ENCODE measurements at regions not wholly inside any gene's neighbourhood (a gene's known extent, or its start where the extent isn't known, plus 50 kb on each side); places are given as distances from the start of the nearest gene placed in this dataset.

DNA sequence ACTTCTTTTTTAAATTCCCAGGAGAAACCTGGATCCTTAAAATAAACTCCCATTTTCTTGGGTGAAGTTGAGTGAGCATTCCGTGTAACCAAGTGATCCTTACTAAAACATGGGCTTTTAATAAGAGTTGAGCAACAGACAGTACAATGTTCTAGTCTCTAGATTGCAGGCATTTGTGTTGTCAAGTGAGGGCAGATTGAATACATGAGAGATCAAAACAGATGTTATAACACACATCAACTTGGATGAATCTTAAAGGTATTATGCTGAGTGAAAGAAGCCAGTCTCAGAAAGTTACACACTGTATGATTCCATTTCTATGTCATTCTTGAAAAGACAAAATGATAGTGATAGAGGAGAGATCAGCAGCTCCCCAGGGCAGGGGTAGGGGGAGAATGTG is 213.9 kb upstream of the CCDC196 start:
- no peak for TF ChIP-seq BHLHE40 (IDR thresholded peaks at IDR 0.05; ENCODE audit: low read depth, low read length)
- TF ChIP-seq, protein P1, sequence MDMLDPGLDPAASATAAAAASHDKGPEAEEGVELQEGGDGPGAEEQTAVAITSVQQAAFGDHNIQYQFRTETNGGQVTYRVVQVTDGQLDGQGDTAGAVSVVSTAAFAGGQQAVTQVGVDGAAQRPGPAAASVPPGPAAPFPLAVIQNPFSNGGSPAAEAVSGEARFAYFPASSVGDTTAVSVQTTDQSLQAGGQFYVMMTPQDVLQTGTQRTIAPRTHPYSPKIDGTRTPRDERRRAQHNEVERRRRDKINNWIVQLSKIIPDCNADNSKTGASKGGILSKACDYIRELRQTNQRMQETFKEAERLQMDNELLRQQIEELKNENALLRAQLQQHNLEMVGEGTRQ (IDR thresholded peaks at IDR 0.05; ENCODE audit: low read depth, low read length), result no peak
- no peak for TF ChIP-seq MXI1 (IDR thresholded peaks at IDR 0.05; ENCODE audit: borderline replicate concordance, low read depth, low read length)
- no peak for TF ChIP-seq RCOR1 (IDR thresholded peaks at IDR 0.05; ENCODE audit: insufficient replicate concordance, low read length)
- TF ChIP-seq CEBPB (IDR thresholded peaks at IDR 0.05; ENCODE audit: low read depth, low read length), result no peak
- TF ChIP-seq MAFK (IDR thresholded peaks at IDR 0.05; ENCODE audit: low read depth, low read length), result no peak
- no peak for TF ChIP-seq CHD1 (IDR thresholded peaks at IDR 0.05; ENCODE audit: low read depth, low read length)
- TF ChIP-seq SMC3 (IDR thresholded peaks at IDR 0.05; ENCODE audit: low read depth, low read length), result no peak
- no peak for TF ChIP-seq RAD21 (IDR thresholded peaks at IDR 0.05; ENCODE audit: low read length)
- no peak for TF ChIP-seq POLR2A (IDR thresholded peaks at IDR 0.05; ENCODE audit: low read depth, low read length)
- no peak for TF ChIP-seq NFE2L2 (IDR thresholded peaks at IDR 0.05; ENCODE audit: low read depth, low read length)
- no peak for TF ChIP-seq MAZ (IDR thresholded peaks at IDR 0.05; ENCODE audit: borderline replicate concordance, low read depth, low read length)
- TF ChIP-seq, protein P2, sequence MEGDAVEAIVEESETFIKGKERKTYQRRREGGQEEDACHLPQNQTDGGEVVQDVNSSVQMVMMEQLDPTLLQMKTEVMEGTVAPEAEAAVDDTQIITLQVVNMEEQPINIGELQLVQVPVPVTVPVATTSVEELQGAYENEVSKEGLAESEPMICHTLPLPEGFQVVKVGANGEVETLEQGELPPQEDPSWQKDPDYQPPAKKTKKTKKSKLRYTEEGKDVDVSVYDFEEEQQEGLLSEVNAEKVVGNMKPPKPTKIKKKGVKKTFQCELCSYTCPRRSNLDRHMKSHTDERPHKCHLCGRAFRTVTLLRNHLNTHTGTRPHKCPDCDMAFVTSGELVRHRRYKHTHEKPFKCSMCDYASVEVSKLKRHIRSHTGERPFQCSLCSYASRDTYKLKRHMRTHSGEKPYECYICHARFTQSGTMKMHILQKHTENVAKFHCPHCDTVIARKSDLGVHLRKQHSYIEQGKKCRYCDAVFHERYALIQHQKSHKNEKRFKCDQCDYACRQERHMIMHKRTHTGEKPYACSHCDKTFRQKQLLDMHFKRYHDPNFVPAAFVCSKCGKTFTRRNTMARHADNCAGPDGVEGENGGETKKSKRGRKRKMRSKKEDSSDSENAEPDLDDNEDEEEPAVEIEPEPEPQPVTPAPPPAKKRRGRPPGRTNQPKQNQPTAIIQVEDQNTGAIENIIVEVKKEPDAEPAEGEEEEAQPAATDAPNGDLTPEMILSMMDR (conservative IDR thresholded peaks at IDR 0.05; ENCODE audit: low read depth, low read length), result no peak
- no peak for TF ChIP-seq FOS (IDR thresholded peaks at IDR 0.05; ENCODE audit: low read depth, low read length)
- TF ChIP-seq, protein P3, sequence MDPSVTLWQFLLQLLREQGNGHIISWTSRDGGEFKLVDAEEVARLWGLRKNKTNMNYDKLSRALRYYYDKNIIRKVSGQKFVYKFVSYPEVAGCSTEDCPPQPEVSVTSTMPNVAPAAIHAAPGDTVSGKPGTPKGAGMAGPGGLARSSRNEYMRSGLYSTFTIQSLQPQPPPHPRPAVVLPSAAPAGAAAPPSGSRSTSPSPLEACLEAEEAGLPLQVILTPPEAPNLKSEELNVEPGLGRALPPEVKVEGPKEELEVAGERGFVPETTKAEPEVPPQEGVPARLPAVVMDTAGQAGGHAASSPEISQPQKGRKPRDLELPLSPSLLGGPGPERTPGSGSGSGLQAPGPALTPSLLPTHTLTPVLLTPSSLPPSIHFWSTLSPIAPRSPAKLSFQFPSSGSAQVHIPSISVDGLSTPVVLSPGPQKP (IDR thresholded peaks at IDR 0.05; ENCODE audit: borderline replicate concordance, low read depth, low read length), result no peak
- TF ChIP-seq RFX5 (IDR thresholded peaks at IDR 0.05; ENCODE audit: low read depth, low read length), result no peak
- in situ Hi-C loops (cut with MboI; ENCODE audit: low sequenced_read_pairs), result no loop called here
- no peak overlapping the region for H2AFZ ChIP-seq (replicated peaks; ENCODE audit: low read length, poor library complexity)

More for the DNA sequence above, 213.9 kb upstream of the CCDC196 start:
- Histone ChIP-seq H3K14ac (replicated peaks; ENCODE audit: low read depth, low read length) (no peak overlapping the region), H4K8ac (ENCODE audit: low read depth in 2 of 2, low read length in 2 of 2) (no peak overlapping the region), H2BK15ac (ENCODE audit: low read depth, low read length) (no peak overlapping the region), H3K9me1 (ENCODE audit: insufficient read depth, low read length) (no peaks in the 10 kb centered on the region), H3K27ac (ENCODE audit: insufficient read depth, low read length) (no peak overlapping the region), H3K4me3 (ENCODE audit: insufficient read depth, low read depth, low read length) (no peak overlapping the region), H3K9me3 (ENCODE audit: control insufficient read depth, insufficient read depth, low read length) (peaks cover 24% of the 10 kb centered on the region), H3K79me1 (ENCODE audit: low read depth in 1 of 2, low read length in 2 of 2) (no peaks in the 10 kb centered on the region), H2BK120ac (ENCODE audit: low read depth, low read length) (no peak overlapping the region), H3K36me3 (ENCODE audit: control insufficient read depth, insufficient read depth, low read length) (no peaks in the 10 kb centered on the region), H2AK9ac (replicated peaks; ENCODE audit: low read depth, low read length, poor library complexity) (no peak overlapping the region), H2BK5ac (ENCODE audit: low read depth, low read length, poor library complexity, severe bottlenecking) (no peak overlapping the region), H4K5ac (ENCODE audit: low read depth, low read length) (no peak overlapping the region), H4K20me1 (ENCODE audit: insufficient read depth, low read length) (no peaks in the 10 kb centered on the region), H3K27me3 (ENCODE audit: control insufficient read depth, insufficient read depth, low read length) (no peaks in the 10 kb centered on the region), H3K23ac (ENCODE audit: low read depth, low read length) (no peak overlapping the region), H3K4me2 (ENCODE audit: low read depth, low read length) (no peak overlapping the region), H3K4ac (ENCODE audit: low read depth, low read length) (no peak overlapping the region), H3K56ac (ENCODE audit: extremely low read depth, insufficient read depth, low read length) (no peak overlapping the region), H3K9ac (ENCODE audit: low read depth, low read length) (no peak overlapping the region), H3K18ac (ENCODE audit: low read depth, low read length) (no peak overlapping the region), H4K91ac (ENCODE audit: insufficient read depth, low read depth, low read length) (no peak overlapping the region), H2BK20ac (ENCODE audit: low read depth, low read length) (no peak overlapping the region), H2AK5ac (ENCODE audit: low read depth, low read length) (no peak overlapping the region), H3K4me1 (ENCODE audit: control insufficient read depth, insufficient read depth, low read length) (no peaks in the 10 kb centered on the region)
- BruUV-seq (replicated peaks), result no TSS peak
- DNase-seq (no peak), ATAC-seq (ENCODE audit: low read depth) (no peak)
- ChIA-PET POLR2A (ENCODE audit: unreplicated experiment) (no interaction called here), CTCF (no interaction called here)
- dilution Hi-C loops (cut with HindIII; ENCODE audit: low sequenced_read_pairs, unreplicated experiment), result no loop called here
- WGBS, 2 experiments (ENCODE audit: extremely low coverage in 2 of 2, insufficient read length in 1 of 2), result no CpG with 5 or more reads among the region's 1 CpG
- intact Hi-C loops (cut with micrococcal nuclease), result no loop called here
